Hepatocyte (in vitro differentiated cells): ENCODE measurements at regions not wholly inside any gene's neighbourhood (a gene's known extent, or its start where the extent isn't known, plus 50 kb on each side); places are given as distances from the start of the nearest gene placed in this dataset.

Source experiments
- CTCF ChIP-seq: fragments of 200-600 bp; sonication (generic); IDR thresholded peaks from 2 replicates; pipeline ENCODE4 v1.5.1; 2016; ENCODE audit warnings: antibody characterized with exemption, mild to moderate bottlenecking; ENCODE audit not compliant: poor library complexity
- EZH2 ChIP-seq: fragments of 200-600 bp; sonication (generic); IDR thresholded peaks from 2 replicates; pipeline ENCODE4 v1.6.1; 2016; ENCODE audit warnings: antibody characterized with exemption, mild to moderate bottlenecking, borderline replicate concordance

GRCh38 chr2:234655706-234656105 lies 158.8 kb upstream of the ARL4C start:
- TF ChIP-seq CTCF: no peak
- no peak for TF ChIP-seq EZH2
